ENCODE measurements at regions not wholly inside any gene's neighbourhood (a gene's known extent, or its start where the extent isn't known, plus 50 kb on each side); places are given as distances from the start of the nearest gene placed in this dataset.

DNA sequence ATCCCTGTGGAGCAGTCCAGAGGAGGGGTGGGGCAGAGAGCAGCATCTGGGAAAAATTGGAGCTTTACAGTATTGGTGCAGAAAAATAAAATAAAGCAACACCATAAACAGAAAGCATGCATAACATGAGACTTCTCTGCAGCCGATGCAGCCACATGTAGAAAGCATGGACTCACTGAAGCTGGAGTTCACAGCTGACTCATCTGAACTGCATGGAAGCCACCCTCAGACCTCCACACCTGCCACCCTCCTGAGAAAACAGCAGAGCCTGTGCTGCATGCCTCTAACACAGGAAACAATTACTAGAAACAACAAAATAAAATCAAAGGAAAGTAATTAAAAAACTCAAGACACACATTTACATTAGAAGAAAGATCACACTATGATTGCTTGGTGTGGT is 169.4 kb upstream of the ALKAL2 start:
- DNase-seq, result no peak
- no peak overlapping the region for H3K4me3 ChIP-seq (ENCODE audit: low read length)
- H3K27me3 Mint-ChIP-seq (ENCODE audit: insufficient read depth), result peaks cover 4% of the 10 kb centered on the region
- no peaks in the 10 kb centered on the region for H3K9me3 ChIP-seq (ENCODE audit: control insufficient read depth, low read length)
- H3K36me3 Mint-ChIP-seq (ENCODE audit: low read depth), result no peaks in the 10 kb centered on the region
- TF ChIP-seq, protein P1, sequence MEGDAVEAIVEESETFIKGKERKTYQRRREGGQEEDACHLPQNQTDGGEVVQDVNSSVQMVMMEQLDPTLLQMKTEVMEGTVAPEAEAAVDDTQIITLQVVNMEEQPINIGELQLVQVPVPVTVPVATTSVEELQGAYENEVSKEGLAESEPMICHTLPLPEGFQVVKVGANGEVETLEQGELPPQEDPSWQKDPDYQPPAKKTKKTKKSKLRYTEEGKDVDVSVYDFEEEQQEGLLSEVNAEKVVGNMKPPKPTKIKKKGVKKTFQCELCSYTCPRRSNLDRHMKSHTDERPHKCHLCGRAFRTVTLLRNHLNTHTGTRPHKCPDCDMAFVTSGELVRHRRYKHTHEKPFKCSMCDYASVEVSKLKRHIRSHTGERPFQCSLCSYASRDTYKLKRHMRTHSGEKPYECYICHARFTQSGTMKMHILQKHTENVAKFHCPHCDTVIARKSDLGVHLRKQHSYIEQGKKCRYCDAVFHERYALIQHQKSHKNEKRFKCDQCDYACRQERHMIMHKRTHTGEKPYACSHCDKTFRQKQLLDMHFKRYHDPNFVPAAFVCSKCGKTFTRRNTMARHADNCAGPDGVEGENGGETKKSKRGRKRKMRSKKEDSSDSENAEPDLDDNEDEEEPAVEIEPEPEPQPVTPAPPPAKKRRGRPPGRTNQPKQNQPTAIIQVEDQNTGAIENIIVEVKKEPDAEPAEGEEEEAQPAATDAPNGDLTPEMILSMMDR (conservative IDR thresholded peaks at IDR 0.05), result no peak
- no peaks in the 10 kb centered on the region for H3K9me3 Mint-ChIP-seq
- H3K4me1 Mint-ChIP-seq, result peaks cover 7% of the 10 kb centered on the region
- no peaks in the 10 kb centered on the region for H3K36me3 ChIP-seq (ENCODE audit: control insufficient read depth, insufficient read depth, low read length)
- no peaks in the 10 kb centered on the region for H3K27me3 ChIP-seq (ENCODE audit: control insufficient read depth, insufficient read depth, low read length, poor library complexity, severe bottlenecking)
- 80% methylated on average over 1 of the region's 1 CpG; no CpG with 5 or more reads in 1 of the 2 experiments for WGBS, 2 experiments (ENCODE audit: insufficient coverage in 1 of 2, insufficient read length in 1 of 2)
- H3K27ac Mint-ChIP-seq, result no peak overlapping the region
- no peak overlapping the region for H3K9ac ChIP-seq (ENCODE audit: extremely low read depth, low read length, poor library complexity, severe bottlenecking)
- no peaks in the 10 kb centered on the region for H3K4me1 ChIP-seq (ENCODE audit: control insufficient read depth, insufficient read depth, low read length)
- H3K27ac ChIP-seq (ENCODE audit: low read depth, low read length), result no peak overlapping the region
- no peak overlapping the region for H3K4me3 Mint-ChIP-seq

DNA sequence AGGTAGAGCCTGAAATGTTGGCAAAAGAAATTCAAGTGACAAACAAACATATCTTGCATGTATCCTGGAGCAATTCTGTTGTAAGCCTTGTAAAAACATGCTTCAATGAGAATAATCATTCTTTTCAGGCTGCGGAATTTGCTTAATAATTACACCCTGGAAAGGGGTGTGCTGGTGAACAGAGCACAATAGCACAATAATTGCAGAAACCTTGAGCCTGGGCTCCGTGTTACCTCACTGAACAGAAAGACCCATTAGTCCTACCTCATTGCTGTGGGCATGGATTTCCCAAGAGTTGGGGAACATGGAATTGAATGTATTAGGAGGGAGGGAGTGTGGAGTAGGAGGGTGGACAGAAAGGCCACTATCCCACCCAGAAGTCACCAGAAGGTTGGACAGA is 168.0 kb upstream of the ALKAL2 start:
- Histone ChIP-seq H3K9ac (ENCODE audit: extremely low read depth, low read length, poor library complexity, severe bottlenecking) (no peak overlapping the region), H3K27me3 (ENCODE audit: control insufficient read depth, insufficient read depth, low read length, poor library complexity, severe bottlenecking) (no peaks in the 10 kb centered on the region), H3K4me3 (ENCODE audit: low read length) (no peak overlapping the region), H3K27ac (ENCODE audit: low read depth, low read length) (no peak overlapping the region), H3K36me3 (ENCODE audit: control insufficient read depth, insufficient read depth, low read length) (no peaks in the 10 kb centered on the region), H3K4me1 (ENCODE audit: control insufficient read depth, insufficient read depth, low read length) (no peaks in the 10 kb centered on the region), H3K9me3 (ENCODE audit: control insufficient read depth, low read length) (no peaks in the 10 kb centered on the region)
- Mint-ChIP-seq H3K27me3 (ENCODE audit: insufficient read depth) (peaks cover 3% of the 10 kb centered on the region), H3K36me3 (ENCODE audit: low read depth) (no peaks in the 10 kb centered on the region), H3K27ac (no peak overlapping the region), H3K9me3 (peaks cover 2% of the 10 kb centered on the region), H3K4me1 (peaks cover 7% of the 10 kb centered on the region), H3K4me3 (no peak overlapping the region)
- 93 to 100% methylated on average over 1 to 2 of the region's 2 CpGs for WGBS, 2 experiments (ENCODE audit: insufficient coverage in 1 of 2, insufficient read length in 1 of 2)
- no peak for DNase-seq
- TF ChIP-seq, protein P1 (conservative IDR thresholded peaks at IDR 0.05), result no peak

DNA sequence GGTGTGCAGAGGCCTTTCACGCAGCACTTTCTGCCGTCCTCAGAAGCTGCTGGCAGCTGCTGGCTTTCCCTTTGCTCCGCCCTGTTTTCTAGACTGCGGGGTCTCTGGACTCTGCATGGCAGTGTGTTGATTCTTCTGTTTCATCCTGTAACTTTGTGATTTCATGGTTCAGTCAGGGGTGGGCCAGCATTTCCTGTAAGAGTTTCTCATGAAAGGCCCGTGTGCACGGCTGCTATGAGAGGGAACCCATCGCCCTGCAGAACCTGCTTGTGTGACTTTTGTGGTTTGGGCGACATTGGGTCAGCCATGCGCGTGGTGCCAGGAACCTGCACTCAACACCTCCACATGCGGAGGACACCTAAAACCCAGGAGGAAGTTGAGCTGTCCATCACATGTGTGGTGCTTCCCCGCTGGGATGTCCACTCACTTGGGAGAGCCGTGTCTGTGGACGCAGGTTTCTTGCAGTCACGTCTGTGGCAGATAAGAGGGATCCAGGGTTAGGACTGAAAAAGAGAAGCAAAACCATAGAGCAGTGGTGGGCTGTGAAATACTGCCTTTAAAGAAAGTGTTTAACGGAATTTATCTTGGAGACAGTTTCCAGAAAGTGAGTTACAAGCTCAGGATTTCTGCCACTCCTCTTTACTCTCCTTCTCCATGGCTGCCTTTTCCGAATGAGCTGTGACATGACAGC is 167.3 kb upstream of the ALKAL2 start:
- H3K9ac ChIP-seq (ENCODE audit: extremely low read depth, low read length, poor library complexity, severe bottlenecking), result no peak overlapping the region
- 91 to 92% methylated on average over 11 to 17 of the region's 17 CpGs for WGBS, 2 experiments (ENCODE audit: insufficient coverage in 1 of 2, insufficient read length in 1 of 2)
- DNase-seq, result no peak
- H3K27ac ChIP-seq (ENCODE audit: low read depth, low read length), result no peak overlapping the region
- H3K36me3 ChIP-seq (ENCODE audit: control insufficient read depth, insufficient read depth, low read length), result no peaks in the 10 kb centered on the region
- no peaks in the 10 kb centered on the region for H3K9me3 ChIP-seq (ENCODE audit: control insufficient read depth, low read length)
- Mint-ChIP-seq H3K9me3 (peaks cover 2% of the 10 kb centered on the region), H3K36me3 (ENCODE audit: low read depth) (no peaks in the 10 kb centered on the region), H3K4me1 (peaks cover 7% of the 10 kb centered on the region), H3K27me3 (ENCODE audit: insufficient read depth) (no peaks in the 10 kb centered on the region), H3K4me3 (no peak overlapping the region), H3K27ac (no peak overlapping the region)
- TF ChIP-seq, protein P1 (conservative IDR thresholded peaks at IDR 0.05), result no peak
- no peaks in the 10 kb centered on the region for H3K27me3 ChIP-seq (ENCODE audit: control insufficient read depth, insufficient read depth, low read length, poor library complexity, severe bottlenecking)
- no peaks in the 10 kb centered on the region for H3K4me1 ChIP-seq (ENCODE audit: control insufficient read depth, insufficient read depth, low read length)
- no peak overlapping the region for H3K4me3 ChIP-seq (ENCODE audit: low read length)
